Caki2 (cell line): ENCODE measurements at regions not wholly inside any gene's neighbourhood (a gene's known extent, or its start where the extent isn't known, plus 50 kb on each side); places are given as distances from the start of the nearest gene placed in this dataset.

ENCODE experiments used
- DNase-seq: peaks from one replicate; pipeline ENCODE4 v3.0.0-alpha.2; 2015; ENCODE audit warnings: low read depth
- in situ Hi-C: cut with HindIII; loops from 2 replicates; pipeline ENCODE4 v1.10.0; 2016; ENCODE audit warnings: low sequenced_read_pairs, low pct_unique_long_range_greater_than_20kb, mixed read lengths

DNA sequence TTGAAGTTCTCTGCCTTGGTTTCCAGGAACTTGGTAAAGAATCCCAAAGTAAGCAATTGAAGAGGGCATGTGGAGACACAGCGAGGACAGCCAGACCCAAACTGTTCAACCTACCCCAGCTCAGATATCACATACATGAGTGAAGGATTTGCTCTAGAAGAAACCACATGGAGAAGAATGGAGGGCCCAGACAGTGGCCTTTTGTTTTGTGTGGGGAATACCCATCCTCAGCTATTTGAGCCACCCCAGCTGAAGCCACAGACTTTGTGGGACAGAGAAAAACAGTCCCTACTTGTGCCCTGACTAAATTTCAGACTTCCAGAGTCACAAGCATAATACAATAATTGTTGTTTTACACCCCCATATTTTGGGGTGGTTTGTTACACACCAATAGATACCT, 387.1 kb downstream of the ZSWIM6 start:
- no peak for DNase-seq
- in situ Hi-C loops: no loop called here

- DNase-seq: no peak
- in situ Hi-C loops: no loop called here
Measured at GRCh38 chr5:61720829-61721228, 388.8 kb downstream of the ZSWIM6 start.

DNA sequence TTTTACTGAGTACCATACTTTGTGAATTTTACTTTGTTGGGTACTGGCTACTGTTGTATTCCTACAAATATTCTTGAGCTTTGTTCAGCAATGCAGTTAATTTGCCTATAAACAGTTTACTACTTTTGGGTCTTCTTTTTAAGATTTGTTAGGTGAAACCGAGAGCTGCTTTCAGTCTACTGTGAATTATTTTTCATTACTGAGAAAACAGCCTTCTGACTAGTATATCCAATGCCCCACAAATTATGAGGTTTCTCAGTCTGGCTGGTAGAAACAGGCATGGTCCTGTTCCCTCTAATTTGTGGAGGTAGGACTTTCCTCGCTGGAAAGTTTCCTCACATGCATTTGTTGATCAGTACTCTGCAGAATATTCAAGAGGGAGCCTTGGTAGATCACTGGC, 392.0 kb downstream of the ZSWIM6 start:
- DNase-seq: no peak
- in situ Hi-C loops: no loop called here

GRCh38 chr5:61728287-61728686, 396.2 kb downstream of the ZSWIM6 start:
- in situ Hi-C loops: no loop called here

DNA sequence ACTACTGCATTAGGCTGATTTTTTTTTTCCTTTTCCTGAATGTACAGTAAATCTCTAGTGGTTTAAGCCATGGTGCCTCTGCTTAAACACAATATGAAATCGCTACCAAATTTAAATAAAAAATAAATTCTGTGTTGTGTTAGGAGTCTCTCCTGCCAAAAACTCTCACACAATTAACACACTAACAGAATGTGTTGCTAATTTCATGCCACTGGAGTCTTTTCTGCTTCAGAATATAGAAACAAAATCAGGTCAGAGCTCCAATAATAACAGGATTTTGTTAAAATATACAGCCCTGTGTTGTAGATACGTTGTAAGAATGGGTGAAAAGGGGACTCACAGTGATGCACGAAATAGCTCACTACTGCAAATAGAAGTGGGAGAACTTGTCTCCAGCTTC, 398.8 kb downstream of the ZSWIM6 start:
- DNase-seq: no peak
- in situ Hi-C loops: no loop called here

More at GRCh38 chr5:61728287-61728686, 396.2 kb downstream of the ZSWIM6 start:
- no peak for DNase-seq

DNA sequence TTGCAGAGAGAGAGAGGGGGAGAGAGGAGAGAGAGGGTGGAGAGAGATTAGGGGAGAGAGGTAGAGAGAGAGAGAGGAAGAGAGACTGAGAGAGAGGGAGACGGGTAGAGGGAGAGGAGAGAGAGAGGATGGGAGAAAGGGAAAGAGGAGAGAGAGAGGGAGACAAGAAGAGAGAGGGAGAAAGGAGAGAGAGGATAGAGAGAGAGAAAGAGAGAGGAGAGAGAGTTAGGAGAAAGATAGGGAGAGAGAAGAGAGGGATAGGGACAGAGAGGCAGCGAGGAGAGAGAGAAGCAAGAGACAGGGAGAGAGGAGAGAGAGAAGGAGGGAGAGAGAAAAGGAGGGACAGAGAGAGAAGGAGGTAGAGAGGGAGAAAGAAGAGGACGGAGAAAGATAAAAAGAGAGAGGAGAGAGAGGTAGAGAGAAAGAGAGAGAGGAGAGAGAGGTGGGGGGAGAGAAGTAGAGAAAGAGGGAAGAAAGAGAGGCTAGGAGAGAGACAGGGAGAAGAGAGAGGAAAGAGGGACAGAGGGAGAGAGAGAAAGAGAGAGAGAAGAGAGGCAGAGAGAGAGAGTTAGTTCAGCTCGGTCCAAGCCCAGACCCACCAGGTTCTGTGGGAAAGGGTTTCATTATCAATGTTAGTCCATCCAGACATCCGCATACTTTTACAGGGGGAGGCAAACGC, 399.3 kb downstream of the ZSWIM6 start:
- in situ Hi-C loops: no loop called here
- no peak for DNase-seq

- in situ Hi-C loops: no loop called here
- DNase-seq: no peak
Measured at GRCh38 chr5:61731946-61732314, 399.9 kb downstream of the ZSWIM6 start.

DNA sequence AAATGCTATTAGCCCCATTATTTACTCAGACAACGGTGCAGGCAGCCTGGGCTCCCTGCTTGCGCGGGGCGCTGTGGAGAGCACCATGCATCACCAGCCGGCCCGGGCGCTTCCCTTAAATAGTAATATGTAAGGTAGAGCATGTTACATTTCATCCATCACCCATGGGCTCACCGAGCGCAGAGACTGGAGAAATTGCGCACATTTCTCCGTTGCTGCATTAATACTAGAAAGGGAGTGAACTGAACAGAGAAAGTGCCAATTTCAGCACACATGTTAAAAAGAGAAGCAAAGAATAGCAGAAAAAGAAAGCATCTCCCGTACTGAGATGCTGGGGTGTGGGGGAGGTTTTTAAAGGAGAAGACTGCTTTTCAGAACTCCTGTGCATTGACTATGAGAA, 400.3 kb downstream of the ZSWIM6 start:
- no peak for DNase-seq
- in situ Hi-C loops: no loop called here

- DNase-seq: no peak
- in situ Hi-C loops: no loop called here
Measured at GRCh38 chr5:61732796-61733195, 400.7 kb downstream of the ZSWIM6 start.

DNA sequence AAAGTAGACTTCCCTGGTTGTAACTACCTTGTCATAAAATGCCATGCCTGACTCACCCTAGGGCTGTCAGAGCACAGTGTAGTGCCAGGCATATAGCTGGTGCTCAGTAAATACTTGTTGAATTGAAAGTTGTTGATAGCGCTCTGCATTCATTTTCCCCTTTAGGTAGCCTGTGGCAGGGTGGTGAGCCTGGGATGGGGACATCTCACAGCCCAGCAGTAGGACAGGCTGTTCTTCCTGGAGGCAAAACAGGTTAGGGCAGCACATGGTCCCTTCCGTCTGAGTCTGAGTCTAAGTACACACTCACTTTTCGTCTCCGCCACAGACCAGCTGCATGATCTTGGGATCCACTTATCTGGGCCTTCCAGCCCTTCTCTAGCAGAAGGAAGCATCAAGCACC, 401.9 kb downstream of the ZSWIM6 start:
- in situ Hi-C loops: no loop called here
- no peak for DNase-seq

DNA sequence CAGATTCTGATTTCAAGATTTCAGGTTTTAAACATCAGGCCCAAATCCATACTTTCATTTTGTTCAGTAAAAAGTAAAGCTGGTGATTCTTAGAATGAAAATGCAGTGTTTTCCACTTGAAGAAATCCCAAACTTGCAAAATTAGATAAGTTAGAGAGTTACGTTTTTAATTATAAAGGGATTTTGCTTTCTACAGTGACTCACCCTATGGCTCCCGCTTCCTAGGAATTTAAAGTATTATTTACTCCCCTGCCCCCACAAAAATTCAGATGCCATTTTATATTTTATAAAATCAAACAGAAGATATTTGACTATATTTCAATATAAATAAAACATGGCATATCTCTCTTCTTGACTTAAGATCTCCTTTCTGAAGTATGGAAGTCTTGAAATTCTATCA, 402.9 kb downstream of the ZSWIM6 start:
- in situ Hi-C loops: no loop called here
- no peak for DNase-seq

- in situ Hi-C loops: no loop called here
- DNase-seq: no peak
Measured at GRCh38 chr5:61735531-61735930, 403.5 kb downstream of the ZSWIM6 start.

DNA sequence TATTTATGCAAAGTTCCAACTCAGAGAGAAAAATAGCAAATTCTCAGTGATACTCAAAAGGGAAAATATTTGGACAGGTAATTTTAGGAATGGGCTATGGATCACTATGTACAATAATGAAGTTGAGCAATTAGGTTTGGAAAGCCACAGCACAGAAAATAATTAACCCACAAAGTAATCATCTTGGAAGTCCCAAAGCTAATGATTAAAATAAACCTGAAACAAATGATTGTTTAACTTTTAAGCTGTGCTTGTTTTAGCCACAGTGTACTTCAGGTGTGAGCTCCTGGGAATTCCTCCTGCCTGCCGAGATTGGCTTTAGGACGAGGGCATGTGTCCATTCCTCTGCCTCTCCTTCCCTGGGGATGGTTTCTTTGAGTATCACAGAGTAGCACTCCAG, 403.9 kb downstream of the ZSWIM6 start:
- in situ Hi-C loops: no loop called here
- no peak for DNase-seq

DNA sequence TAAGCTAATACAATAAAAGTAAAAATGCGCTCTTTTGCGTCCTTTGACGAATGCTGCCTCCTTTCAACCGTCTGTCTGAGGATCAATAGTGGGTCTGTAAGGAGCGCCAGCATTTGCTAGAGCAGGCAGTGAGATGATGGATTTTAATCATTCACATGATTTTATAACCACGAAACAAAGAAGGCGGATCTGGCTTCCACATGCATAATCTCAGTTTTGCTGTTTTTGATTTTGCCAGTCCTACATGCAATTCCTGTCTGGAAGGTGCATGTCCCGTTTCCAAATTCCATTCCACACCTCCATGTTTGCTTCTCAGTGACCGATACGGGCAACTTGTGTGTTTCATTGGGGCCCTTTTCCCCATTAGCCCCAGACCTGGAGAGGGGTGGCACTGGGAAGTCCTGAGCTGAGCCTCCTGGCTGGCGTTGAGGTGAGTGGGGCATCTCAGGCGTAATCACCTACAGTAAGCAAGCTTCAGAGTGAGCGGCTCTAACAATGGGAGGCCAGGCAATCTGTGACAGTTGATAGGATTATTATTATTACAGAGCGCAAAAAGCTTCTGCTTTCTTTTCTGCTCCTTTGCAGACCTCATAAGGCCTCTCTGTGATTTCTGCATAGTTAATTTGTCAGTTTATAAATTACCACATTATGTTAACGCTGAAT, 405.4 kb downstream of the ZSWIM6 start:
- in situ Hi-C loops: no loop called here
- DNase-seq: no peak

GRCh38 chr5:61737964-61738340, 405.9 kb downstream of the ZSWIM6 start:
- DNase-seq: no peak
- in situ Hi-C loops: no loop called here

- no peak for DNase-seq
- in situ Hi-C loops: no loop called here
Measured at GRCh38 chr5:61738446-61738845, 406.4 kb downstream of the ZSWIM6 start.

- in situ Hi-C loops: no loop called here
- no peak for DNase-seq
Measured at GRCh38 chr5:61744690-61745619, 412.9 kb downstream of the ZSWIM6 start.

DNA sequence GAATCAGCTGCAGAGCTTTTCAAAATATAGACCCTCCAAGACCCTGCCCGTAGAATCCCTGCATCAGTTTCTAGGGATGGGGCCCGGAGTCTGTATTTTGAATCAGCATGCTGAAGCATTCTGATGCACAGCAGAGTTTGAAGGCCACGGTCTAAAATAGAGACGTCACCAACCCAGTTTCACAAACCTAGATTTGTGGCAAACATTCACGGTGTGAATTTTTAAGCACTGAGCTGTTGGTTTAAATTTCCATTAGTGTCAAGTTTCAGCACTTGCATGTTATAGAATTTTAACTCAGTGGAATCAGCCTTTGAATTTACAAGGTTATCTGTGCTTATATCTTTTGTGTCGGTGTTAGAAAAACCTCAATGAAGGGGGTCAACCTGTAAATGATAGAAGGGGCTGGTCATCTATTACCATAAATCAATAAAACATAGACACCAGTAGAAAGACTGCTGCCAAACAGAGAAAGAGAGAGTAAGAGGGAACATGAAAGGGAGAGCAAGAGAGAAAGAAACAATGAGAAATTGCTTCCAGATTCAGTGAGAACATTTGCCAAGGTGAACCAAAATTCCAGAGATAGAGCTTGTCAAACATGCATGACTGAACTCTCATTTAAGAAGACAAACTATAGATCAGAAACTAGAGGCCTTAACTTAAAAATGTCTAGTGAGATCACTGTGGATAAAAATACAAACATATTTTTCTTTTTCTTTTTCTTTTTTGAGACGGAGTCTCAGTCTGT, 414.9 kb downstream of the ZSWIM6 start:
- no peak for DNase-seq
- in situ Hi-C loops: no loop called here

GRCh38 chr5:61748121-61748520, 416.1 kb downstream of the ZSWIM6 start:
- in situ Hi-C loops: no loop called here
- DNase-seq: no peak
